ENCODE measurements at regions not wholly inside any gene's neighbourhood (a gene's known extent, or its start where the extent isn't known, plus 50 kb on each side); places are given as distances from the start of the nearest gene placed in this dataset.

DNA sequence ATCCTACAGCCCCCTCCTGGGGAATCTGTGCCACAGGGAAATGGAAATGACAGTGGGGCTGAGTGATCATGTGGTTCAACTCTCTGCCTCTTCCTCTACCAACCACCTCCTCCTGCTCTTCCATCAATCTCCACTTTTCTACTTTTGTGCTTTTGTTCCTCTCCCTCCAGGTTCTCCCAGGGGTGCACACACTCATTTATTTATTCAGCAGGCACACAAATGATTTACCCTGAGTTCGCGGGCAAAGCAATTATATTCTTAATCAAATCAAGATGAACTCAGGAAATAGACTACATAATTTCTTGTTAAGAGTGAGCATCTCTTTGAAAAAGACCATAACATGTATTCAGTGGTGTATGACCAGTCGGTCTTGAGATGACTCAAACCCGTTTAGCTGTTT lies 69.2 kb downstream of the VCX3A start:
- no peak for TF ChIP-seq POLR2AphosphoS5 (IDR thresholded peaks at IDR 0.05)
- TF ChIP-seq, protein P1, sequence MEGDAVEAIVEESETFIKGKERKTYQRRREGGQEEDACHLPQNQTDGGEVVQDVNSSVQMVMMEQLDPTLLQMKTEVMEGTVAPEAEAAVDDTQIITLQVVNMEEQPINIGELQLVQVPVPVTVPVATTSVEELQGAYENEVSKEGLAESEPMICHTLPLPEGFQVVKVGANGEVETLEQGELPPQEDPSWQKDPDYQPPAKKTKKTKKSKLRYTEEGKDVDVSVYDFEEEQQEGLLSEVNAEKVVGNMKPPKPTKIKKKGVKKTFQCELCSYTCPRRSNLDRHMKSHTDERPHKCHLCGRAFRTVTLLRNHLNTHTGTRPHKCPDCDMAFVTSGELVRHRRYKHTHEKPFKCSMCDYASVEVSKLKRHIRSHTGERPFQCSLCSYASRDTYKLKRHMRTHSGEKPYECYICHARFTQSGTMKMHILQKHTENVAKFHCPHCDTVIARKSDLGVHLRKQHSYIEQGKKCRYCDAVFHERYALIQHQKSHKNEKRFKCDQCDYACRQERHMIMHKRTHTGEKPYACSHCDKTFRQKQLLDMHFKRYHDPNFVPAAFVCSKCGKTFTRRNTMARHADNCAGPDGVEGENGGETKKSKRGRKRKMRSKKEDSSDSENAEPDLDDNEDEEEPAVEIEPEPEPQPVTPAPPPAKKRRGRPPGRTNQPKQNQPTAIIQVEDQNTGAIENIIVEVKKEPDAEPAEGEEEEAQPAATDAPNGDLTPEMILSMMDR (IDR thresholded peaks at IDR 0.05) = no peak
